Immature natural killer cell (primary cell): ENCODE measurements at regions not wholly inside any gene's neighbourhood (a gene's known extent, or its start where the extent isn't known, plus 50 kb on each side); places are given as distances from the start of the nearest gene placed in this dataset.
"Not testable (repeated sequence)": the region's sequence is repeated elsewhere in the genome, so short reads cannot be mapped to it uniquely, and the experiment has no call there.

Source experiments
- DNase-seq, 3 donors: peaks; one replicate each; pipeline ENCODE4 v3.0.0; 2022; ENCODE audit warnings: mixed read lengths in 1 of 3
- H3K27ac Mint-ChIP-seq, 6 donors: one replicate each; pipeline ENCODE4 v1.8.0; 2020; ENCODE audit warnings: mixed read lengths in 6 of 6, mild to moderate bottlenecking in 5 of 6, inconsistent platforms in 4 of 6, moderate library complexity in 3 of 6
- H3K27me3 Mint-ChIP-seq, 3 donors: one replicate each; pipeline ENCODE4 v1.8.0; 2020 to 2021; ENCODE audit warnings: low read depth in 3 of 3, mild to moderate bottlenecking in 3 of 3, mixed read lengths in 3 of 3, moderate library complexity in 3 of 3, inconsistent platforms in 1 of 3
- H3K36me3 Mint-ChIP-seq, 3 donors: one replicate each; pipeline ENCODE4 v1.8.0; 2020; ENCODE audit warnings: mixed read lengths in 3 of 3, inconsistent platforms in 2 of 3, mild to moderate bottlenecking in 2 of 3
- H3K4me1 Mint-ChIP-seq, 2 donors: one replicate each; pipeline ENCODE4 v1.8.0; 2020; ENCODE audit warnings: inconsistent platforms in 2 of 2, mild to moderate bottlenecking in 2 of 2, mixed read lengths in 2 of 2, moderate library complexity in 1 of 2
- H3K4me3 Mint-ChIP-seq, 5 donors: one replicate each; pipeline ENCODE4 v1.8.0; 2020; ENCODE audit warnings: mild to moderate bottlenecking in 5 of 5, mixed read lengths in 5 of 5, inconsistent platforms in 3 of 5, moderate library complexity in 3 of 5
- H3K9me3 Mint-ChIP-seq, 6 donors: one replicate each; pipeline ENCODE4 v1.8.0; 2020; ENCODE audit warnings: mild to moderate bottlenecking in 6 of 6, mixed read lengths in 6 of 6, inconsistent platforms in 4 of 6, moderate library complexity in 3 of 6

DNA sequence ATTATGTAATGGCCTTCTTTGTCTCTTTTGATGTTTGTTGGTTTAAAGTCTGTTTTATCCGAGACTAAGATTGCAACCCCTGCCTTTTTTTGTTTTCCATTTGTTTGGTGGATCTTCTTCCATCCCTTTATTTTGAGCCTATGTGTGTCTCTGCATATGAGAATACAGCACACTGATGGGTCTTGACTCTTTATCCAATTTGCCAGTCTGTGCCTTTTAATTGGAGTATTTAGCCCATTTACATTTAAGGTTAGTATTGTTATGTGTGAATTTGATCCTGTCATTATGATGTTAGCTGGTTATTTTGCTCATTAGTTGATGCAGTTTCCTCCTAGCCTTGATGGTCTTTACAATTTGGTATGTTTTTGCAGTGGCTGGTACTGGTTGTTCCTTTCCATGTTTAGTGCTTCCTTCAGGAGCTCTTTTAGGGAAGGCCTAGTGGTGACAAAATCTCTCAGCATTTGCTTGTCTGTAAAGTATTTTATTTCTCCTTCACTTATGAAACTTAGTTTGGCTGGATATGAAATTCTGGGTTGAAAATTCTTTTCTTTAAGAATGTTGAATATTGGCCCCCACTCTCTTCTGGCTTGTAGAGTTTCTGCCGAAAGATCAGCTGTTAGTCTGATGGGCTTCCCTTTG, 95.3 kb upstream of the ATF7IP2 start:
- H3K27ac Mint-ChIP-seq, H3K4me1 Mint-ChIP-seq, H3K27me3 Mint-ChIP-seq, H3K4me3 Mint-ChIP-seq, DNase-seq: not testable (repeated sequence)
- H3K9me3 Mint-ChIP-seq: peaks cover 8 to 30% (median 24%) of the 10 kb centered on the region in 6 donors
- peaks cover 0 to 11% (median 0%) of the 10 kb centered on the region in 3 donors for H3K36me3 Mint-ChIP-seq

DNA sequence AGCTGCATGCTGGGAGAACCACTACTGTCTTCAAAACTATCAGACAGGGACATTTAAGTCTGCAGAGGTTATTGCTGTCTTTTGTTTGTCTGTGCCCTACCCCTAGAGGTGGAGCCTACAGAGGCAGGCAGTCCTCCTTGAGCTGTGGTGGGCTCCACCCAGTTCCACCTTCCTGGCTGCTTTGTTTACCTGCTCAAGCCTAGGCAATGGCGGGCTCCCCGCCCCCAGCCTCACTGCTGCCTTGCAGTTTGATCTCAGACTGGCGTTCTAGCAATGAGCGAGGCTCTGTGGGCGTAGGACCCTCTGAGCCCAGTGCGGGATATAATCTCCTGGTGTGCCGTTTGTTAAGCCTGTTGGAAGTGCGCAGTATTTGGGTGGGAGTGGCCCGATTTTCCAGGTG, 93.7 kb upstream of the ATF7IP2 start:
- not testable (repeated sequence) for H3K27ac Mint-ChIP-seq, DNase-seq, H3K4me3 Mint-ChIP-seq, H3K4me1 Mint-ChIP-seq, H3K27me3 Mint-ChIP-seq
- H3K9me3 Mint-ChIP-seq: peaks cover 8 to 30% (median 24%) of the 10 kb centered on the region in 6 donors
- H3K36me3 Mint-ChIP-seq: peaks cover 0 to 11% (median 0%) of the 10 kb centered on the region in 3 donors

DNA sequence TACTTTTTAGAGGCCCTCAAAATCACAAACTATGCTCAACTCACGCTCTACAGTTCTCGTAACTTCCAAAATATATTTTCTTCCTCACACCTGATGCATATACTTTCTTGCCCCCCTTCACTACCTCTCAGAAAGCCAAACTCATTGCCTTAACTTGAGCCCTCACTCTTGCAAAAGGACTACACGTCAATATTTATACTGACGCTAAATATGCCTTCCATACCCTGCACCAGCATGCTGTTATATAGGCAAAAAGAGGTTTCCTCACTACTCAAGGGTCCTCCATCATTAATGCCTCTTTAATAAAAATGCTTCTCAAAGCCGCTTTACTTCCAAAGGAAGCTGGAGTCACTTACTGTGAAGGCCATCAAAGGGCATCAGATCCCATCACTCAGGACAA, 92.9 kb upstream of the ATF7IP2 start:
- H3K27me3 Mint-ChIP-seq, H3K27ac Mint-ChIP-seq, H3K4me3 Mint-ChIP-seq, H3K4me1 Mint-ChIP-seq, DNase-seq: not testable (repeated sequence)
- Mint-ChIP-seq H3K9me3 (peaks cover 8 to 30% (median 24%) of the 10 kb centered on the region in 6 donors), H3K36me3 (peaks cover 0 to 11% (median 0%) of the 10 kb centered on the region in 3 donors)

DNA sequence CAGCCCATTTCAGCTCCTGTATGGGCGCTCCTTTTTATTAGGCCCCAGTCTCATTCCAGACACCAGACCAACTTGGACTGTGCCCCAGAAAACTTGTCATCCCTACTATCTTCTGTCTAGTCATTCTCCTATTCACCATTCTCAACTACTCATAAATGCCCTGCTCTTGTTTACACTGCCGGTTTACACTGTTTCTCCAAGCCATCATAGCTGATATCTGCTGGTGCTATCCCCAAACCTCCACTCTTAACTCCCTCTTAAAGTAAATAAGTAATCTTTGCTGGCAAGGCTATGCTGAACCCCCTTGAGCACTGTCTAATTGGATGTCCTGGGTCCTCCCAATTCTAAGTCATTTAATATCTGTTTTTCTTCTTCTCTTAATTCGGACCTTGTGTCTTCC, 91.7 kb upstream of the ATF7IP2 start:
- not testable (repeated sequence) for H3K27me3 Mint-ChIP-seq, H3K27ac Mint-ChIP-seq, H3K4me1 Mint-ChIP-seq, DNase-seq
- peak overlapping the region in 1 of 5 donors; percentile 3 for H3K4me3 Mint-ChIP-seq
- peaks cover 5 to 29% (median 24%) of the 10 kb centered on the region in 6 donors for H3K9me3 Mint-ChIP-seq
- peaks cover 0 to 11% (median 0%) of the 10 kb centered on the region in 3 donors for H3K36me3 Mint-ChIP-seq

DNA sequence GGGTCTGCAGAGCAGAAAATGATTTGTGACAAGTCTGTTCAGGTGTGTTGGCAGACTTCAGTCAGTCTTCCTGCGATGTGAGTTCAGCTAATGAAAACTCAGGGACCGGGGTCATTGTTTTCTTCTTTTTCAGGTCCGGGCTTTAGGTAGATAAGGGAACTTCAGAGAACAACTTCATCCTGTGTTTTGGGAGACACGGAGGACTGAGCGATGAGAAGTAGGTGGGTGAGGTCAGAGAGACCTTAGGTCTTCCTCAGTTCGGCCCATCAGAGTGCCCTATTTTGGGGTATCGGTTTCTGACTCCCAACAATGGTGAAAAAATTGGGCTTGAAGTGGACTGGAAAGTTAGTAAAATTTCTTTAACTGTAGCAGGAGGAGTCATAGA, 88.9 kb upstream of the ATF7IP2 start:
- Mint-ChIP-seq H3K27me3 (peaks cover 0 to 2% (median 0%) of the 10 kb centered on the region in 3 donors), H3K36me3 (peaks cover 0 to 11% (median 0%) of the 10 kb centered on the region in 3 donors), H3K9me3 (peaks cover 5 to 20% (median 17%) of the 10 kb centered on the region in 6 donors), H3K27ac (no peak overlapping the region), H3K4me1 (no peaks in the 10 kb centered on the region), H3K4me3 (no peak overlapping the region)
- DNase-seq: no peak

DNA sequence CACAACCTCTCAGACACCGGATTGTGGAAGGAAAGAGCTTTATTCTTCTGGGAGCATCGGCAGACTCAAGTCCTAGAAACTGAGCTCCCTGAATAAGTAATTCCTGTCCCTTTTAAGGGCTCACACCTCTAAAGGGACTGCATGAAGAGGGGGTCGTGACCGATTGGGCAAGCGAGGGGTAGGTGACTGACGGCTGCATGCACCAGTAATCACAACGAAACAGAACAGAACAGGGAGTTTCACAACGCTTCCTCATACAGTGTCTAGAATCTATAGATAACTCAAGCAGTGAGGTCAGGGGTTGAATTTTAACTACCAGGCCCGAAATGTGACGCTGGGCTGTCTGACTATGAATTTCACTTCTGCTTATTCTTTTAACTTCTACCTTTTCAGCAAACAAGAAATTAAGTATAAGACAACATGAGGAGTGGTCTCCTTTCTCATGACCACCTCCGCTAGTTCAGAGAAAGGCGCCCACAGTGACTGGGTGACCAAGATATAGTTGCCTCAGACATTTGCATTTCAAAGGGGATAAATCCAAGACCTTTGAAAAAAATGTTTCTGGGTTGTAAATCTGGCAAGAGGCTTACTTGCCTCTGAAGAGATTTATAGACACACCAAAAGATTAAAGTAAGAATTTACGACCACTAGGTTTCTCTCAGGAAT, 88.4 kb upstream of the ATF7IP2 start:
- Mint-ChIP-seq H3K4me3 (no peak overlapping the region), H3K9me3 (peaks cover 5 to 19% (median 14%) of the 10 kb centered on the region in 6 donors), H3K36me3 (peaks cover 0 to 11% (median 0%) of the 10 kb centered on the region in 3 donors), H3K27me3 (peaks cover 0 to 2% (median 0%) of the 10 kb centered on the region in 3 donors), H3K27ac (no peak overlapping the region), H3K4me1 (no peaks in the 10 kb centered on the region)
- no peak for DNase-seq

DNA sequence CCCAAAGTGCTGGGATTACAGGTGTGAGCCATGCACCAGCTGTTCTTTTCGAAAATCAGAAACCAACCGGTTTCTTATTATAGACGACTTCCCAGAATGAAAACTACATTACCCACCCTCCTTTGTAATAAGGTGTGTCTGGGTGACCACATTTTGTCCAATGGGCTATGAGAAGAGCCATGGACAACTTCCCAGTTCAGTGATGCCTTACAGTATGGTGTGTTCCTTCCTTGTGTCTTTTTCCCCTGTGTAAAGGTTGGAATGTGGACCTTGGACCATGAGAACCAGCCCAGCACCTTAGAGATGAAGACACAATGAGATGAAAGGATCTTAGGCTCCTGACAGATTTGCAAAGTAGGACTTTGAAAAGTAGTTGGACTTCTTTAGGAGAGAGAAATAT, 85.0 kb upstream of the ATF7IP2 start:
- H3K27ac Mint-ChIP-seq: no peak overlapping the region
- no peaks in the 10 kb centered on the region for H3K36me3 Mint-ChIP-seq
- peaks cover 0 to 2% (median 0%) of the 10 kb centered on the region in 3 donors for H3K27me3 Mint-ChIP-seq
- H3K4me3 Mint-ChIP-seq: no peak overlapping the region
- H3K9me3 Mint-ChIP-seq: no peaks in the 10 kb centered on the region
- DNase-seq: no peak
- no peaks in the 10 kb centered on the region for H3K4me1 Mint-ChIP-seq

DNA sequence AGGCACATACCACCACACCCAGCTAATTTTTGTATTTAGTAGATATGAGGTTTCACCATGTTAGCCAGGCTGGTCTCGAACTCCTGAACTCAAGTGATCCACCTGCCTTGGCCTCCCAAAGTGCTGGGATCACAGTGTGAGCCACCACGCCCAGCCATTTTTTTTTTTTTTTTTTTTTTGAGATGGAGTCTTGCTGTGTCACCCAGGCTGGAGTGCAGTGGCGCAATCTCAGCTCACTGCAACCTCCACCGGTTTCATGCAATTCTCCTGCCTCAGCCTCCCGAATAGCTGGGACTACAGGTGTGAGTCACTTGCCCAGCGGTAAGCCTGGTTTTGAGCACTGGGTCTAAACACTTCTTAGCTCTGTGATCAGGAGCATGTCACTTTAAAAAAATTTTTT, 84.3 kb upstream of the ATF7IP2 start:
- H3K27ac Mint-ChIP-seq, DNase-seq, H3K36me3 Mint-ChIP-seq, H3K4me1 Mint-ChIP-seq, H3K27me3 Mint-ChIP-seq, H3K4me3 Mint-ChIP-seq, H3K9me3 Mint-ChIP-seq: not testable (repeated sequence)

DNA sequence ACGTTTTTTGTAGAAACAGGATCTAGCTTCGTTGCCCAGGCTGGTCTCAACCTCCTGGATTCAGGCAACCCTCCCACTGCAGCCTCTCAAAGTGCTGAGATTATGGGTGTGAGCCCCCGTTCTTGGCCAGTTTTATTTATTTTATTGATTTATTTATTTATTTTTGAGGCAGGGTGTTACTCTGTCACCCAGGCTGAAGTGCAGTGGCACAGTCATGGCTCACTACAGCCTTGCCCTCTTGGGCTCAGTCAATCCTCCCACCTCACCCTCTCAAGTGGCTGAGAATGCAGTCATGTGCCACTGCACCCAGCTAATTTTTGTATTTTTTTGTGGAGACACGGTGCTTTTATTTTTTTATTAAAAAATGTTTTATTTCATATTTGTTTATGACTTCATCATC, 79.9 kb upstream of the ATF7IP2 start:
- no peaks in the 10 kb centered on the region for H3K36me3 Mint-ChIP-seq
- peaks cover 1 to 4% (median 2%) of the 10 kb centered on the region in 3 donors for H3K27me3 Mint-ChIP-seq
- H3K9me3 Mint-ChIP-seq: no peaks in the 10 kb centered on the region
- no peak for DNase-seq
- no peaks in the 10 kb centered on the region for H3K4me1 Mint-ChIP-seq
- no peak overlapping the region for H3K27ac Mint-ChIP-seq
- H3K4me3 Mint-ChIP-seq: no peak overlapping the region

DNA sequence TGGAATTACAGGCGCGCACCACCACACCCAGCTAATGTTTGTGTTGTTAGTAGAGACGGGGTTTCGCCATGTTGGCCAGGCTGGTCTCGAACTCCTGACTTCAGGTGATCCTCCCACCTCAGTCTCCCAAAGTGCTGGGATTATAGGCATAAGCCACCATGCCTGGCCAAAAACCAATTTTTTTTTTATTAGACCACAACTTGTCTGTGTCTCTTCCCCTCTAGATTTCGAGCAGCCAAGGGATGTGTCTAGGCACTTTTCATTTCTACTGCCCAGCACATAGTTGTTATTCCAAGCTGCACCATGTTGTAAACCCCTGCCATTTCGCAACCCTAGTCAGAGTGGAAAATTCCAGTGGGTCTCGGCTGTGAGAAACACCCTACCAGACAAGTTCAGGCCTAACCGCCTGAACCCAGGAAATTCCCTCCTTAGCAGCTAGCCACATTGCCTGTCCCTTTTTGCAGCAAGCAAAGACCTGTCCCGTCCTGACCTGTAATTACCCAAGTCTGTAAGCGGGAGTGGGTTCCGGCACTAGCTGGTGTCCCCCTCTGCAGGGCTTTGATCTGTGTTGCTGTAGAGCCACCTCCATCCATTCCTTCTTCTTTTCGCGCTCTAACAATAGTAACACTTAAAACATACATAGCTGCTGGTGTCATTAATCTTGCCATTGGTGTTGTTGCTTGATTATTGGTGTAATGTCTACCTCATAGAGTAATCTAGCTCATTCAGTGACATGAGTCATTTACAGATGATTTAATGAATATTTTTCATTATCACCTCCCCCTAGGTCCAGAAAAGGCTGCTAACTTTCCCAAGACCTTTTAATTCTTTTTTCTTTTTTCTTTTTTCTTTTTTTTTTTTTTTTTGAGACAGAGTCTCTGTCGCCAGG, 77.3 kb upstream of the ATF7IP2 start:
- no peak overlapping the region for H3K4me3 Mint-ChIP-seq

DNA sequence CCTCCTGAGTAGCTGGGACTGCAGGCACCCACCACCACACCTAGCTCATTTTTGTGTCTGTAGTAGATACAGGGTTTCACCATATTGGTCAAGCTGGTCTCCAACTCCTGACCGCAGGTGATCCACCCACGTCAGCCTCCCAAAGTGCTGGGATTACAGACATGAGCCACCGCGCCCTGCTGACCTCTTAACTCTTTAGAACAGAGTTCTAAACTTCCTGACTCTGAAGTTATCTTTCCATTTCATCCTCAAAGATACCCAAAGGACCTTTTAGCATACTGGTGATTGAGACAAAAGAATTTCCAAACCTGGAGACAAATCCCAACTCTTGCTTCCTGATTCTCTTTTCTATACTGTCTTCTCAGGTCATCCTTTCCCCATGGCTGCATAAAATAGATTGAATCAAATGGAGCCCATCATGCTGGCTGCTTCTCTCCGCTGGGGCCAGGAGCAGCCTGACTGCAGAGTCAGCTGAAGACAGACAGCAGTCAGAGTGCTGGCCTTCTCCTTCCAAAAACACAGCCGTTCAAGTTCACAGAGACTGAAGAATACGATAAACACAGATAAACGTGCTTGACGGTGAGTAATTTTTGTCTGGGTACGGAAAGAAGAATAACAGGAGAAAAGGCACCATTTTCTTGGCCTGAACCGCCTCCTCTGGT, 76.5 kb upstream of the ATF7IP2 start:
- Mint-ChIP-seq H3K27ac (no peak overlapping the region), H3K4me3 (no peak overlapping the region), H3K9me3 (no peaks in the 10 kb centered on the region), H3K4me1 (no peaks in the 10 kb centered on the region), H3K27me3 (peaks cover 1 to 10% (median 2%) of the 10 kb centered on the region in 3 donors), H3K36me3 (no peaks in the 10 kb centered on the region)
- DNase-seq: no peak

More for the DNA sequence above, 77.3 kb upstream of the ATF7IP2 start:
- Mint-ChIP-seq H3K9me3 (no peaks in the 10 kb centered on the region), H3K36me3 (no peaks in the 10 kb centered on the region), H3K27me3 (peaks cover 1 to 10% (median 2%) of the 10 kb centered on the region in 3 donors), H3K27ac (no peak overlapping the region), H3K4me1 (no peaks in the 10 kb centered on the region)
- DNase-seq: no peak

DNA sequence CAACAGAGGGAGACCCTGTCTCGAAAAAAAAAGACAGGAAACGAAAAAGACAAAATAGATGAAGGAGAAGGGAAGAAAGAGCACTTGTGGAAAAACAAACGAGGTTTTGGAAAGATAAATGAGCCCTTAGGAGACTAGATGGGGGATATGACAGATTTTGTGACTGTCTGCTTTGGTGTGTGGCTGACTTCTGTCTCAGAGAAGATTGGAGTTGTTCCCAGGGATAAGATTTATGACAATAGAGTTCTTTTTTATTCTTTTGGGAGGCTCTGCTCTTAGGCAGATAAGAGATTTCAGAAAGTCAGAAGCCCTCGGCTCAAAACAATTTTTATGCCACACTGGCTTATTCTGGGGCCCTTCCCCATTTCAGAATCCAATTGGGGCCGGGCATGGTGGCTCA, 73.9 kb upstream of the ATF7IP2 start:
- H3K9me3 Mint-ChIP-seq: peaks cover 0 to 1% (median 0%) of the 10 kb centered on the region in 6 donors
- no peaks in the 10 kb centered on the region for H3K36me3 Mint-ChIP-seq
- H3K4me1 Mint-ChIP-seq: peaks cover 2 to 5% of the 10 kb centered on the region in 2 donors
- no peak for DNase-seq
- peaks cover 1 to 10% (median 2%) of the 10 kb centered on the region in 3 donors for H3K27me3 Mint-ChIP-seq
- no peak overlapping the region for H3K4me3 Mint-ChIP-seq
- H3K27ac Mint-ChIP-seq: no peak overlapping the region

DNA sequence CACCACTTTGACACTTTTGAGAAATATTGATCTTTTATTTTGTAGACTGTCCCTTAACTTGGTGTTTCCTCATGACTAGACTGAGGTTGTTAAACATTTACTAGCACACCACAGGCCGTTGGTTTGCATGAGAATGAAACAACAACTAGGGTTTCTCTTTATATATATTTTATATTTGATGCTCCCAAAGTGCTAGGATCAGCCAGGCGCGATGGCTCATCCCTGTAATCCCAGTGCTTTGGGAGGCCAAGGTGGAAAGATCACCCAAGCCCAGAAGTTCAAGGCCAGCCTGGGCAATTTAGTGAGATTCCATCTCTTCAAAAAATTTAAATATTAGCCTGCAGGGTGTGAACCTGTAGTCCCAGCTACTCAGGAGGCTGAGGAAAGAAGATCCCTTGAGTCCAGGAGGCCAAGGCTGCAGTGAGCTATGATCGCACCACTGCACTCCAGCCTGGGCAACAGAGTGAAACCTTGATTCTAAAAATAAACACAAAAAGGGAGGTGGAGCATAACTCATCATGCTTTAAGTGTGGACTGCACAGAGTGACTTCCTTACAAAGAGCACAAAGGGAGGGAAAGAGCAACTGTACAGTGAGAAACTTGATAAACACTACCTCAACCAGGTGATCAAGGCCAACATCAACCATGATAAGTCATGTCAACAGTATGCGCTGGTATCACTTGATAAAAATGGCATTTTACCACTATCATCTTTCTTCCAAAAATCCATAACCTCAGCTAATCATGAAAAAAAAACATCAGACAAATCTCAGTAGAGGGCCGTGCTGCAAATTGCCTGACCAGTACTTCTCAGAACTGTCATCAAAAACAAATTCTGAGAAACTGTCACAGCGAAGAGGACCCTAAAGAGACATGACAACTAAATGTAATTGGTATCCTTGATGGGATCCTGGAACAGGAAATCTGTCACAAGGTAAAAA, 72.8 kb upstream of the ATF7IP2 start:
- H3K27ac Mint-ChIP-seq: no peak overlapping the region
- no peaks in the 10 kb centered on the region for H3K36me3 Mint-ChIP-seq
- DNase-seq: no peak
- peaks cover 2 to 5% of the 10 kb centered on the region in 2 donors for H3K4me1 Mint-ChIP-seq
- H3K9me3 Mint-ChIP-seq: peaks cover 0 to 1% (median 0%) of the 10 kb centered on the region in 6 donors
- peaks cover 0 to 10% (median 0%) of the 10 kb centered on the region in 3 donors for H3K27me3 Mint-ChIP-seq
- no peak overlapping the region for H3K4me3 Mint-ChIP-seq
